ENCODE measurements at regions not wholly inside any gene's neighbourhood (a gene's known extent, or its start where the extent isn't known, plus 50 kb on each side); places are given as distances from the start of the nearest gene placed in this dataset.

- Mint-ChIP-seq H3K36me3 (no peaks in the 10 kb centered on the region), H3K4me1 (peaks cover 3% of the 10 kb centered on the region; the same call in 1 of the 2 replicates), H3K27me3 (ENCODE audit: low read depth) (no peaks in the 10 kb centered on the region), H3K9me3 (peaks cover 6% of the 10 kb centered on the region), H3K4me3 (no peak overlapping the region), H3K27ac (peak overlapping the region; percentile 13; the same call in 1 of the 2 replicates)
- POLR2A ChIA-PET, result no interaction called here
- TF ChIP-seq GABPB1 (CRISPR knock-in tag; IDR thresholded peaks at IDR 0.05), result no peak
- TF ChIP-seq ATF3 (CRISPR knock-in tag; conservative IDR thresholded peaks at IDR 0.05), result no peak
- TF ChIP-seq RELA (CRISPR knock-in tag; IDR thresholded peaks at IDR 0.05; ENCODE audit: borderline replicate concordance), result no peak
- no peak for TF ChIP-seq TP53 (CRISPR knock-in tag; IDR thresholded peaks at IDR 0.05)
- TF ChIP-seq SP1 (CRISPR knock-in tag; conservative IDR thresholded peaks at IDR 0.05), result no peak
- TF ChIP-seq ZNF396 (CRISPR knock-in tag; IDR thresholded peaks at IDR 0.05; ENCODE audit: borderline replicate concordance), result no peak
- no peak for TF ChIP-seq ELF4 (CRISPR knock-in tag; IDR thresholded peaks at IDR 0.05; ENCODE audit: low read depth)
- no peak for TF ChIP-seq EMX1 (CRISPR knock-in tag; IDR thresholded peaks at IDR 0.05)
- no peak for TF ChIP-seq NR2C2 (CRISPR knock-in tag; IDR thresholded peaks at IDR 0.05)
- TF ChIP-seq SMAD4 (CRISPR knock-in tag; IDR thresholded peaks at IDR 0.05), result no peak
- TF ChIP-seq AFF4 (CRISPR knock-in tag; IDR thresholded peaks at IDR 0.05; ENCODE audit: borderline replicate concordance), result no peak
- no peak for TF ChIP-seq ZNF121 (CRISPR knock-in tag; IDR thresholded peaks at IDR 0.05)
- TF ChIP-seq, protein P1, sequence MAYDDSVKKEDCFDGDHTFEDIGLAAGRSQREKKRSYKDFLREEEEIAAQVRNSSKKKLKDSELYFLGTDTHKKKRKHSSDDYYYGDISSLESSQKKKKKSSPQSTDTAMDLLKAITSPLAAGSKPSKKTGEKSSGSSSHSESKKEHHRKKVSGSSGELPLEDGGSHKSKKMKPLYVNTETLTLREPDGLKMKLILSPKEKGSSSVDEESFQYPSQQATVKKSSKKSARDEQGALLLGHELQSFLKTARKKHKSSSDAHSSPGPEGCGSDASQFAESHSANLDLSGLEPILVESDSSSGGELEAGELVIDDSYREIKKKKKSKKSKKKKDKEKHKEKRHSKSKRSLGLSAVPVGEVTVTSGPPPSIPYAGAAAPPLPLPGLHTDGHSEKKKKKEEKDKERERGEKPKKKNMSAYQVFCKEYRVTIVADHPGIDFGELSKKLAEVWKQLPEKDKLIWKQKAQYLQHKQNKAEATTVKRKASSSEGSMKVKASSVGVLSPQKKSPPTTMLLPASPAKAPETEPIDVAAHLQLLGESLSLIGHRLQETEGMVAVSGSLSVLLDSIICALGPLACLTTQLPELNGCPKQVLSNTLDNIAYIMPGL (CRISPR knock-in tag; IDR thresholded peaks at IDR 0.05), result no peak
- TF ChIP-seq ERG (CRISPR knock-in tag; IDR thresholded peaks at IDR 0.05), result no peak
- TF ChIP-seq, protein P2, sequence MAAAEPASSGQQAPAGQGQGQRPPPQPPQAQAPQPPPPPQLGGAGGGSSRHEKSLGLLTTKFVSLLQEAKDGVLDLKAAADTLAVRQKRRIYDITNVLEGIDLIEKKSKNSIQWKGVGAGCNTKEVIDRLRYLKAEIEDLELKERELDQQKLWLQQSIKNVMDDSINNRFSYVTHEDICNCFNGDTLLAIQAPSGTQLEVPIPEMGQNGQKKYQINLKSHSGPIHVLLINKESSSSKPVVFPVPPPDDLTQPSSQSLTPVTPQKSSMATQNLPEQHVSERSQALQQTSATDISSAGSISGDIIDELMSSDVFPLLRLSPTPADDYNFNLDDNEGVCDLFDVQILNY (CRISPR knock-in tag; IDR thresholded peaks at IDR 0.05), result no peak
- TF ChIP-seq, protein P3, sequence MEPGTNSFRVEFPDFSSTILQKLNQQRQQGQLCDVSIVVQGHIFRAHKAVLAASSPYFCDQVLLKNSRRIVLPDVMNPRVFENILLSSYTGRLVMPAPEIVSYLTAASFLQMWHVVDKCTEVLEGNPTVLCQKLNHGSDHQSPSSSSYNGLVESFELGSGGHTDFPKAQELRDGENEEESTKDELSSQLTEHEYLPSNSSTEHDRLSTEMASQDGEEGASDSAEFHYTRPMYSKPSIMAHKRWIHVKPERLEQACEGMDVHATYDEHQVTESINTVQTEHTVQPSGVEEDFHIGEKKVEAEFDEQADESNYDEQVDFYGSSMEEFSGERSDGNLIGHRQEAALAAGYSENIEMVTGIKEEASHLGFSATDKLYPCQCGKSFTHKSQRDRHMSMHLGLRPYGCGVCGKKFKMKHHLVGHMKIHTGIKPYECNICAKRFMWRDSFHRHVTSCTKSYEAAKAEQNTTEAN (CRISPR knock-in tag; IDR thresholded peaks at IDR 0.05), result no peak
- TF ChIP-seq JAZF1 (CRISPR knock-in tag; IDR thresholded peaks at IDR 0.05), result no peak
- TF ChIP-seq CREB1 (CRISPR knock-in tag; IDR thresholded peaks at IDR 0.05), result no peak
- no peak for TF ChIP-seq NR1H2 (CRISPR knock-in tag; IDR thresholded peaks at IDR 0.05)
- ATAC-seq, result no peak
- DNase-seq (ENCODE audit: low spot score), result no peak
- CTCF ChIA-PET, result interaction anchor here (1.2 to 1.3 kb wide), 4 partner anchors 11 to 378 kb away, joined by 3 to 4 read pairs (median 4); no protein-coding TSS in a partner anchor
These were observed 111.0 kb upstream of the WDR17 start for GRCh38 chr4:175954685-175955084.

Data from WTC11 (cell line).